IMR-90 (cell line): ENCODE measurements at regions not wholly inside any gene's neighbourhood (a gene's known extent, or its start where the extent isn't known, plus 50 kb on each side); places are given as distances from the start of the nearest gene placed in this dataset.

Experiments used
- ATAC-seq: fragments of 200-7000 bp; cut with Tn5 transposase; 2 replicates; pipeline ENCODE4 v1.9.1; 2020; ENCODE audit warnings: low read depth, mild to moderate bottlenecking, moderate library complexity
- BruUV-seq: library from RNA; stranded (reverse); fragments of 400-500 nt; replicated peaks from 2 replicates; lab custom pipeline; 2021; lab: Mats Ljungman, UMichigan
- CTCF ChIA-PET: fragments of 300-600 bp; formaldehyde crosslinking; extraction: SDS; loops from one replicate; lab custom pipeline; 2021; ENCODE audit warnings: antibody characterized with exemption; lab: Yijun Ruan, JAX
- POLR2A ChIA-PET: fragments of 300-600 bp; sonication (Branson Sonifier 250); formaldehyde crosslinking; loops from one replicate; lab custom pipeline; 2022; ENCODE audit warnings: antibody characterized with exemption; ENCODE audit not compliant: unreplicated experiment; lab: Charles Lee
- DNase-seq: peaks from one replicate; pipeline ENCODE4 v3.0.0; 2013
- H2AFZ ChIP-seq: replicated peaks from 2 replicates; pipeline ENCODE3; 2013; ENCODE audit warnings: low read length, mild to moderate bottlenecking; ENCODE audit not compliant: poor library complexity
- H2AK5ac ChIP-seq: 2 replicates; pipeline ENCODE4 v1.6.1; 2013; ENCODE audit warnings: low read depth, low read length, inconsistent platforms
- H2AK9ac ChIP-seq: replicated peaks from 2 replicates; pipeline ENCODE3; 2013; ENCODE audit warnings: mild to moderate bottlenecking, low read depth, low read length, moderate library complexity; ENCODE audit not compliant: poor library complexity
- H2BK120ac ChIP-seq: 2 replicates; pipeline ENCODE4 v1.6.1; 2013; ENCODE audit warnings: low read depth, low read length, inconsistent platforms
- H2BK15ac ChIP-seq: 3 replicates; pipeline ENCODE4 v1.6.1; 2013; ENCODE audit warnings: low read depth, low read length, inconsistent platforms
- H2BK20ac ChIP-seq: 2 replicates; pipeline ENCODE4 v1.6.1; 2013; ENCODE audit warnings: low read depth, mild to moderate bottlenecking, inconsistent platforms, low read length, moderate library complexity
- H2BK5ac ChIP-seq: 2 replicates; pipeline ENCODE4 v1.6.1; 2013; ENCODE audit warnings: mild to moderate bottlenecking, low read depth, low read length, inconsistent platforms; ENCODE audit not compliant: poor library complexity, severe bottlenecking
- H3K14ac ChIP-seq: replicated peaks from 2 replicates; pipeline ENCODE4 v1.6.1; 2013; ENCODE audit warnings: low read depth, low read length, inconsistent platforms
- H3K18ac ChIP-seq: 2 replicates; pipeline ENCODE4 v1.6.1; 2013; ENCODE audit warnings: low read depth, low read length, control low read depth
- H3K23ac ChIP-seq: 2 replicates; pipeline ENCODE4 v1.6.1; 2013; ENCODE audit warnings: low read depth, low read length, inconsistent platforms
- H3K27ac ChIP-seq: 2 replicates; pipeline ENCODE4 v1.5.1; 2013; ENCODE audit warnings: mild to moderate bottlenecking, control low read depth, low read length; ENCODE audit not compliant: insufficient read depth
- H3K27me3 ChIP-seq: 2 replicates; pipeline ENCODE4 v1.6.1; 2013; ENCODE audit warnings: low read length; ENCODE audit not compliant: control insufficient read depth, insufficient read depth
- H3K36me3 ChIP-seq: 2 replicates; pipeline ENCODE4 v1.6.1; 2013; ENCODE audit warnings: low read length, mixed read lengths; ENCODE audit not compliant: control insufficient read depth, insufficient read depth
- H3K4ac ChIP-seq: 2 replicates; pipeline ENCODE4 v1.6.1; 2013; ENCODE audit warnings: low read depth, low read length, inconsistent platforms
- H3K4me1 ChIP-seq: 2 replicates; pipeline ENCODE4 v1.6.1; 2013; ENCODE audit warnings: low read length, mixed read lengths; ENCODE audit not compliant: control insufficient read depth, insufficient read depth
- H3K4me2 ChIP-seq: 2 replicates; pipeline ENCODE4 v1.6.1; 2013; ENCODE audit warnings: low read depth, mild to moderate bottlenecking, control low read depth, low read length, moderate library complexity
- H3K4me3 ChIP-seq: 2 replicates; pipeline ENCODE4 v1.5.1; 2013; ENCODE audit warnings: low read depth, mild to moderate bottlenecking, control low read depth, low read length, moderate library complexity; ENCODE audit not compliant: insufficient read depth
- H3K56ac ChIP-seq: 2 replicates; pipeline ENCODE4 v1.6.1; 2013; ENCODE audit warnings: low read length, inconsistent platforms; ENCODE audit not compliant: insufficient read depth; ENCODE audit errors: extremely low read depth
- H3K79me1 ChIP-seq, 2 experiments: 2 replicates each; pipeline ENCODE4 v1.6.1; 2013; ENCODE audit warnings: low read length in 2 of 2, inconsistent platforms in 1 of 2, low read depth in 1 of 2
- H3K9ac ChIP-seq: 2 replicates; pipeline ENCODE4 v1.6.1; 2013; ENCODE audit warnings: low read depth, low read length, control low read depth
- H3K9me1 ChIP-seq: 2 replicates; pipeline ENCODE4 v1.6.1; 2013; ENCODE audit warnings: low read length, inconsistent platforms; ENCODE audit not compliant: insufficient read depth
- H3K9me3 ChIP-seq: 2 replicates; pipeline ENCODE4 v1.6.1; 2013; ENCODE audit warnings: low read length; ENCODE audit not compliant: control insufficient read depth, insufficient read depth
- H4K20me1 ChIP-seq: 2 replicates; pipeline ENCODE4 v1.6.1; 2013; ENCODE audit warnings: low read length, inconsistent platforms; ENCODE audit not compliant: insufficient read depth
- H4K5ac ChIP-seq: 2 replicates; pipeline ENCODE4 v1.6.1; 2013; ENCODE audit warnings: mild to moderate bottlenecking, low read depth, low read length, control low read depth
- H4K8ac ChIP-seq, 2 experiments: 2 replicates each; pipeline ENCODE4 v1.6.1; 2013; ENCODE audit warnings: low read depth in 2 of 2, low read length in 2 of 2, control low read depth in 1 of 2, inconsistent platforms in 1 of 2
- H4K91ac ChIP-seq: 2 replicates; pipeline ENCODE4 v1.6.1; 2013; ENCODE audit warnings: low read depth, low read length, inconsistent platforms; ENCODE audit not compliant: insufficient read depth
- BHLHE40 ChIP-seq: fragments of 150-350 bp; IDR thresholded peaks from 2 replicates; pipeline ENCODE4 v1.6.1; 2016; ENCODE audit warnings: mild to moderate bottlenecking, low read depth, low read length
- CEBPB ChIP-seq: IDR thresholded peaks from 2 replicates; pipeline ENCODE4 v1.6.1; 2012; ENCODE audit warnings: low read depth, low read length, improper control_type of control experiment
- CHD1 ChIP-seq: IDR thresholded peaks from 2 replicates; pipeline ENCODE4 v1.6.1; 2012; ENCODE audit warnings: low read depth, low read length, improper control_type of control experiment
- CTCF ChIP-seq: conservative IDR thresholded peaks from 2 replicates; pipeline ENCODE4 v1.5.1; 2012; ENCODE audit warnings: mild to moderate bottlenecking, low read depth, low read length, improper control_type of control experiment
- ELK1 ChIP-seq: fragments of 150-350 bp; IDR thresholded peaks from 2 replicates; pipeline ENCODE4 v1.6.1; 2016; ENCODE audit warnings: low read depth, mild to moderate bottlenecking, low read length, moderate library complexity, borderline replicate concordance
- FOS ChIP-seq: fragments of 150-350 bp; IDR thresholded peaks from 2 replicates; pipeline ENCODE4 v1.6.1; 2016; ENCODE audit warnings: low read depth, low read length
- MAFK ChIP-seq: IDR thresholded peaks from 2 replicates; pipeline ENCODE4 v1.6.1; 2012; ENCODE audit warnings: low read depth, low read length, improper control_type of control experiment
- MAZ ChIP-seq: IDR thresholded peaks from 2 replicates; pipeline ENCODE4 v1.6.1; 2012; ENCODE audit warnings: low read depth, mild to moderate bottlenecking, low read length, improper control_type of control experiment, moderate library complexity, borderline replicate concordance
- MXI1 ChIP-seq: IDR thresholded peaks from 2 replicates; pipeline ENCODE4 v1.6.1; 2012; ENCODE audit warnings: low read depth, mild to moderate bottlenecking, low read length, moderate library complexity, borderline replicate concordance
- NFE2L2 ChIP-seq: fragments of 150-350 bp; IDR thresholded peaks from 2 replicates; pipeline ENCODE4 v1.6.1; 2016; ENCODE audit warnings: low read depth, mild to moderate bottlenecking, low read length
- POLR2A ChIP-seq: IDR thresholded peaks from 2 replicates; pipeline ENCODE4 v1.6.1; 2012; ENCODE audit warnings: mild to moderate bottlenecking, low read depth, low read length
- RAD21 ChIP-seq: IDR thresholded peaks from 2 replicates; pipeline ENCODE4 v1.6.1; 2012; ENCODE audit warnings: low read length, improper control_type of control experiment
- RCOR1 ChIP-seq: IDR thresholded peaks from 2 replicates; pipeline ENCODE4 v1.6.1; 2012; ENCODE audit warnings: mild to moderate bottlenecking, low read length, improper control_type of control experiment; ENCODE audit not compliant: insufficient replicate concordance
- RFX5 ChIP-seq: IDR thresholded peaks from 2 replicates; pipeline ENCODE4 v1.8.0; 2012; ENCODE audit warnings: low read depth, mild to moderate bottlenecking, low read length, moderate library complexity
- SMC3 ChIP-seq: fragments of 150-350 bp; IDR thresholded peaks from 2 replicates; pipeline ENCODE4 v1.6.1; 2016; ENCODE audit warnings: low read depth, mild to moderate bottlenecking, antibody characterized with exemption, low read length, moderate library complexity
- USF2 ChIP-seq: fragments of 150-350 bp; IDR thresholded peaks from 2 replicates; pipeline ENCODE4 v1.6.1; 2017; ENCODE audit warnings: mild to moderate bottlenecking, antibody characterized with exemption, low read length, low read depth
- WGBS, 2 experiments: methylation state at CpG; one replicate each; pipeline versions ENCODE4 v1.1.5 to v1.1.7; 2013; ENCODE audit warnings: missing lambda C conversion rate in 2 of 2; ENCODE audit not compliant: insufficient read length in 1 of 2; ENCODE audit errors: extremely low coverage in 2 of 2; 5-methylcytosine and 5-hydroxymethylcytosine counted together
- dilution Hi-C: fragments of 300-500 bp; cut with HindIII; formaldehyde crosslinking; loops from one replicate; pipeline ENCODE4 v1.14.3; 2018; ENCODE audit warnings: low sequenced_read_pairs; ENCODE audit not compliant: unreplicated experiment
- in situ Hi-C: fragments of 300-500 bp; cut with MboI; formaldehyde crosslinking; loops from 3 replicates; pipeline ENCODE4 v1.14.3; 2019; ENCODE audit warnings: low sequenced_read_pairs, inconsistent platforms, mixed read lengths
- intact Hi-C: fragments of 100-400 bp; cut with micrococcal nuclease; formaldehyde crosslinking; loops from 2 replicates; pipeline ENCODE4 v1.10.0; 2022

- H3K4ac ChIP-seq, result no peak overlapping the region
- H2BK20ac ChIP-seq, result no peak overlapping the region
- no peak for DNase-seq
- H4K5ac ChIP-seq, result no peak overlapping the region
- POLR2A ChIA-PET, result no interaction called here
- H2BK5ac ChIP-seq, result no peak overlapping the region
- dilution Hi-C loops, result no loop called here
- H4K8ac ChIP-seq, result no peak overlapping the region
- H3K79me1 ChIP-seq, result no peaks in the 10 kb centered on the region
- no peak overlapping the region for H3K56ac ChIP-seq
- H3K23ac ChIP-seq, result no peak overlapping the region
- no peak overlapping the region for H2BK120ac ChIP-seq
- no peak overlapping the region for H4K91ac ChIP-seq
- H2AK9ac ChIP-seq, result no peak overlapping the region
- H2AK5ac ChIP-seq, result no peak overlapping the region
- no peak overlapping the region for H3K4me3 ChIP-seq
- H3K18ac ChIP-seq, result no peak overlapping the region
- H3K4me2 ChIP-seq, result no peak overlapping the region
- peaks cover 2% of the 10 kb centered on the region; the same call in 1 of the 2 replicates for H3K9me3 ChIP-seq
- no peak overlapping the region for H3K27ac ChIP-seq
- in situ Hi-C loops, result no loop called here
- 0 out of 2 replicates have a peak, but pooled peaks cover 1% of the 10 kb centered on the region for H3K27me3 ChIP-seq
- no peak overlapping the region for H2BK15ac ChIP-seq
- no peak overlapping the region for H2AFZ ChIP-seq
- no peak overlapping the region for H3K14ac ChIP-seq
- intact Hi-C loops, result no loop called here
- H3K36me3 ChIP-seq, result no peaks in the 10 kb centered on the region
- TF ChIP-seq USF2, result no peak
- TF ChIP-seq RAD21, result no peak
- no peak for TF ChIP-seq ELK1
- no peak for TF ChIP-seq RFX5
- TF ChIP-seq CTCF, result no peak
- no peak for TF ChIP-seq MXI1
- no peak for TF ChIP-seq FOS
- TF ChIP-seq CHD1, result no peak
- no peak for TF ChIP-seq SMC3
- no peak for TF ChIP-seq MAZ
- no peak for TF ChIP-seq MAFK
- TF ChIP-seq BHLHE40, result no peak
- no peak for TF ChIP-seq NFE2L2
- TF ChIP-seq RCOR1, result no peak
- no peak for TF ChIP-seq POLR2A
- no peak for TF ChIP-seq CEBPB
- no peak for ATAC-seq
- no peaks in the 10 kb centered on the region; the same call in 1 of the 2 replicates for H3K4me1 ChIP-seq
- WGBS, 2 experiments, result no CpG with 5 or more reads among the region's 8 CpGs
- BruUV-seq, result no TSS peak
- no peak overlapping the region for H3K9ac ChIP-seq
- CTCF ChIA-PET, result no interaction called here
- no peaks in the 10 kb centered on the region for H3K9me1 ChIP-seq
- H4K20me1 ChIP-seq, result no peaks in the 10 kb centered on the region
Measured at GRCh38 chr18:58805467-58806187, 59.0 kb upstream of the ZNF532 start.
